GM23338 (cell line): ENCODE measurements at regions not wholly inside any gene's neighbourhood (a gene's known extent, or its start where the extent isn't known, plus 50 kb on each side); places are given as distances from the start of the nearest gene placed in this dataset.

Source experiments
- CREB1 ChIP-seq: fragments of 250-450 bp; sonication (Bioruptor Pico); IDR thresholded peaks from 2 replicates; pipeline ENCODE4 v1.5.0; 2020; ENCODE audit warnings: low read depth, mild to moderate bottlenecking, moderate library complexity
- CTCF ChIP-seq, 2 experiments: fragments of 200-600 bp in 1 of 2; sonication (generic) in 1 of 2; conservative IDR thresholded peaks; 2 replicates each; pipeline versions ENCODE4 v1.5.1 to v1.6.1; 2016 to 2017; ENCODE audit warnings: antibody characterized with exemption in 2 of 2, low read depth in 2 of 2, mild to moderate bottlenecking in 2 of 2, moderate library complexity in 1 of 2
- ETS1 ChIP-seq: IDR thresholded peaks from 2 replicates; pipeline ENCODE4 v1.6.1; 2016; ENCODE audit warnings: antibody characterized with exemption
- EZH2 ChIP-seq: fragments of 200-600 bp; sonication (generic); IDR thresholded peaks from one replicate; pipeline ENCODE4 v1.8.0; 2017; ENCODE audit warnings: antibody characterized with exemption, mild to moderate bottlenecking, low read depth; ENCODE audit not compliant: unreplicated experiment
- EZH2phosphoT487 ChIP-seq: fragments of 200-600 bp; sonication (generic); IDR thresholded peaks from one replicate; pipeline ENCODE4 v1.8.1; 2018; ENCODE audit warnings: antibody characterized with exemption; ENCODE audit not compliant: unreplicated experiment
- JUNB ChIP-seq: IDR thresholded peaks from one replicate; pipeline ENCODE4 v1.6.1; 2016; ENCODE audit warnings: antibody characterized with exemption; ENCODE audit not compliant: unreplicated experiment
- NANOG ChIP-seq: IDR thresholded peaks from 2 replicates; pipeline ENCODE4 v1.6.1; 2016; ENCODE audit warnings: antibody characterized with exemption, borderline replicate concordance
- POLR2AphosphoS5 ChIP-seq: IDR thresholded peaks from 2 replicates; pipeline ENCODE4 v1.6.1; 2016; ENCODE audit warnings: antibody characterized with exemption, low read depth
- REST ChIP-seq: IDR thresholded peaks from one replicate; pipeline ENCODE4 v1.6.1; 2018; ENCODE audit warnings: antibody characterized with exemption; ENCODE audit not compliant: unreplicated experiment
- STAT1 ChIP-seq: IDR thresholded peaks from one replicate; pipeline ENCODE4 v1.6.1; 2016; ENCODE audit warnings: antibody characterized with exemption; ENCODE audit not compliant: unreplicated experiment
- ZNF331 ChIP-seq: fragments of 250-450 bp; sonication (Bioruptor Pico); IDR thresholded peaks from 2 replicates; pipeline ENCODE4 v1.5.0; 2020; ENCODE audit warnings: low read depth, mild to moderate bottlenecking, moderate library complexity
- TF ChIP-seq, protein P1 (sequence below): fragments of 250-450 bp; sonication (Bioruptor Pico); IDR thresholded peaks from 2 replicates; pipeline ENCODE4 v1.5.0; 2020; ENCODE audit warnings: mild to moderate bottlenecking, moderate library complexity

DNA sequence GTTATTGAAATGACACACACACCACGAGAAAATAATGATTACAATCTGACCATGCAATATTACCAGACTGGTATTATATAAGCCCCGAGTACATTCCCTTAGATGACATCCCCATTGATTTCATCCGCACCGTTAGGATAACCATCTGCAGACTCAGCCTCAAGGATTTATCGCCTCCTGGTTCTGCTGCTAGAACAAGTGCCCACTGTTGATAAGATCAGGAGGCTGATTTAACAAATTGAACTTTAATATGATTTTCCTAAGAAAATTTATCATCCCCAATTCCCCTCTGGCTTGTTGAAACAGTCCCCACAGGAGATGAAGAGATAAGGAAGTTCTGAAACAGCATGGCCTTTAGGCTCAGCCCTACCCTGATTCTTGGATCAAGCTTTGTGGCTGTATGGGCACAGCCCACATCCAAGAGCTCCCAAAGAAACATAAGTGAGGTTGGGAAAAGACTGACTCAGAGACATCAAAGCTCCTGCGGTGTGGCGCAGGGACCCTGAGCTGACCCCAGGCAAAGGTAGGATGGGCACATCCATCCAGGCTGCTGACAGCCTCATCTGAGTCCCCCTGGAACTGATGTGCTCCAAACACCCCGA, 59.2 kb upstream of the CHCHD3 start:
- TF ChIP-seq POLR2AphosphoS5 = no peak
- TF ChIP-seq CTCF (conservative IDR thresholded peaks at IDR 0.05; ENCODE audit: low read depth in 2 of 2) = no peak
- TF ChIP-seq REST = no peak
- no peak for TF ChIP-seq CREB1 (CRISPR knock-in tag)
- TF ChIP-seq EZH2 = no peak
- TF ChIP-seq, protein P1, sequence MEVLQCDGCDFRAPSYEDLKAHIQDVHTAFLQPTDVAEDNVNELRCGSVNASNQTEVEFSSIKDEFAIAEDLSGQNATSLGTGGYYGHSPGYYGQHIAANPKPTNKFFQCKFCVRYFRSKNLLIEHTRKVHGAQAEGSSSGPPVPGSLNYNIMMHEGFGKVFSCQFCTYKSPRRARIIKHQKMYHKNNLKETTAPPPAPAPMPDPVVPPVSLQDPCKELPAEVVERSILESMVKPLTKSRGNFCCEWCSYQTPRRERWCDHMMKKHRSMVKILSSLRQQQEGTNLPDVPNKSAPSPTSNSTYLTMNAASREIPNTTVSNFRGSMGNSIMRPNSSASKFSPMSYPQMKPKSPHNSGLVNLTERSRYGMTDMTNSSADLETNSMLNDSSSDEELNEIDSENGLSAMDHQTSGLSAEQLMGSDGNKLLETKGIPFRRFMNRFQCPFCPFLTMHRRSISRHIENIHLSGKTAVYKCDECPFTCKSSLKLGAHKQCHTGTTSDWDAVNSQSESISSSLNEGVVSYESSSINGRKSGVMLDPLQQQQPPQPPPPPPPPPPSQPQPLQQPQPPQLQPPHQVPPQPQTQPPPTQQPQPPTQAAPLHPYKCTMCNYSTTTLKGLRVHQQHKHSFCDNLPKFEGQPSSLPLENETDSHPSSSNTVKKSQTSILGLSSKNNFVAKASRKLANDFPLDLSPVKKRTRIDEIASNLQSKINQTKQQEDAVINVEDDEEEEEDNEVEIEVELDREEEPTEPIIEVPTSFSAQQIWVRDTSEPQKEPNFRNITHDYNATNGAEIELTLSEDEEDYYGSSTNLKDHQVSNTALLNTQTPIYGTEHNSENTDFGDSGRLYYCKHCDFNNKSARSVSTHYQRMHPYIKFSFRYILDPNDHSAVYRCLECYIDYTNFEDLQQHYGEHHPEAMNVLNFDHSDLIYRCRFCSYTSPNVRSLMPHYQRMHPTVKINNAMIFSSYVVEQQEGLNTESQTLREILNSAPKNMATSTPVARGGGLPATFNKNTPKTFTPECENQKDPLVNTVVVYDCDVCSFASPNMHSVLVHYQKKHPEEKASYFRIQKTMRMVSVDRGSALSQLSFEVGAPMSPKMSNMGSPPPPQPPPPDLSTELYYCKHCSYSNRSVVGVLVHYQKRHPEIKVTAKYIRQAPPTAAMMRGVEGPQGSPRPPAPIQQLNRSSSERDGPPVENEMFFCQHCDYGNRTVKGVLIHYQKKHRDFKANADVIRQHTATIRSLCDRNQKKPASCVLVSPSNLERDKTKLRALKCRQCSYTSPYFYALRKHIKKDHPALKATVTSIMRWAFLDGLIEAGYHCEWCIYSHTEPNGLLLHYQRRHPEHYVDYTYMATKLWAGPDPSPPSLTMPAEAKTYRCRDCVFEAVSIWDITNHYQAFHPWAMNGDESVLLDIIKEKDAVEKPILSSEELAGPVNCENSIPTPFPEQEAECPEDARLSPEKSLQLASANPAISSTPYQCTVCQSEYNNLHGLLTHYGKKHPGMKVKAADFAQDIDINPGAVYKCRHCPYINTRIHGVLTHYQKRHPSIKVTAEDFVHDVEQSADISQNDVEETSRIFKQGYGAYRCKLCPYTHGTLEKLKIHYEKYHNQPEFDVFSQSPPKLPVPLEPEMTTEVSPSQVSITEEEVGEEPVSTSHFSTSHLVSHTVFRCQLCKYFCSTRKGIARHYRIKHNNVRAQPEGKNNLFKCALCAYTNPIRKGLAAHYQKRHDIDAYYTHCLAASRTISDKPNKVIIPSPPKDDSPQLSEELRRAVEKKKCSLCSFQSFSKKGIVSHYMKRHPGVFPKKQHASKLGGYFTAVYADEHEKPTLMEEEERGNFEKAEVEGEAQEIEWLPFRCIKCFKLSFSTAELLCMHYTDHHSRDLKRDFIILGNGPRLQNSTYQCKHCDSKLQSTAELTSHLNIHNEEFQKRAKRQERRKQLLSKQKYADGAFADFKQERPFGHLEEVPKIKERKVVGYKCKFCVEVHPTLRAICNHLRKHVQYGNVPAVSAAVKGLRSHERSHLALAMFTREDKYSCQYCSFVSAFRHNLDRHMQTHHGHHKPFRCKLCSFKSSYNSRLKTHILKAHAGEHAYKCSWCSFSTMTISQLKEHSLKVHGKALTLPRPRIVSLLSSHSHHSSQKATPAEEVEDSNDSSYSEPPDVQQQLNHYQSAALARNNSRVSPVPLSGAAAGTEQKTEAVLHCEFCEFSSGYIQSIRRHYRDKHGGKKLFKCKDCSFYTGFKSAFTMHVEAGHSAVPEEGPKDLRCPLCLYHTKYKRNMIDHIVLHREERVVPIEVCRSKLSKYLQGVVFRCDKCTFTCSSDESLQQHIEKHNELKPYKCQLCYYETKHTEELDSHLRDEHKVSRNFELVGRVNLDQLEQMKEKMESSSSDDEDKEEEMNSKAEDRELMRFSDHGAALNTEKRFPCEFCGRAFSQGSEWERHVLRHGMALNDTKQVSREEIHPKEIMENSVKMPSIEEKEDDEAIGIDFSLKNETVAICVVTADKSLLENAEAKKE (CRISPR knock-in tag) = no peak
- TF ChIP-seq EZH2phosphoT487 = no peak
- no peak for TF ChIP-seq ZNF331 (CRISPR knock-in tag)
- no peak for TF ChIP-seq JUNB
- TF ChIP-seq ETS1 = no peak
- no peak for TF ChIP-seq NANOG
- no peak for TF ChIP-seq STAT1
